ENCODE measurements at regions not wholly inside any gene's neighbourhood (a gene's known extent, or its start where the extent isn't known, plus 50 kb on each side); places are given as distances from the start of the nearest gene placed in this dataset.

GRCh38 chr11:16421826-16422225 is 65.5 kb upstream of the SOX6 start:
- Histone ChIP-seq H3K23ac (ENCODE audit: insufficient read length, low read depth, low read length) (no peak overlapping the region), H2AFZ (ENCODE audit: low read length) (no peak overlapping the region)
- no peak for TF ChIP-seq CTCF (conservative IDR thresholded peaks at IDR 0.05)

More at GRCh38 chr11:16421826-16422225, 65.5 kb upstream of the SOX6 start:
- Histone ChIP-seq H2BK5ac (ENCODE audit: insufficient read length, low read length) (no peak overlapping the region), H3K4me1 (ENCODE audit: insufficient read depth, low read length) (no peaks in the 10 kb centered on the region), H2BK120ac (ENCODE audit: low read depth, low read length, poor library complexity, severe bottlenecking) (no peak overlapping the region), H3K9ac (ENCODE audit: extremely low read depth, insufficient read length, low read length) (no peak overlapping the region), H3K27me3 (ENCODE audit: insufficient read depth, low read length) (no peaks in the 10 kb centered on the region), H3K4ac (ENCODE audit: low read depth, low read length) (no peak overlapping the region), H3T11ph (ENCODE audit: low read length) (no peak overlapping the region), H2AK5ac (ENCODE audit: insufficient read length, low read length) (no peak overlapping the region), H3K9me3 (ENCODE audit: control insufficient read depth, low read depth, low read length) (no peaks in the 10 kb centered on the region), H3K27ac (ENCODE audit: insufficient read length, low read depth, low read length) (no peak overlapping the region), H4K8ac (replicated peaks; ENCODE audit: insufficient read length, low read depth, low read length) (no peak overlapping the region), H3K14ac (ENCODE audit: insufficient read depth, low read length) (no peak overlapping the region), H2BK15ac (ENCODE audit: low read depth, low read length) (no peak overlapping the region), H4K5ac (ENCODE audit: insufficient read length, low read depth, low read length) (no peak overlapping the region), H4K20me1 (ENCODE audit: control insufficient read depth, insufficient read depth, insufficient read length) (no peaks in the 10 kb centered on the region), H3K79me2 (ENCODE audit: insufficient read depth, low read length) (no peaks in the 10 kb centered on the region), H3K23me2 (ENCODE audit: insufficient read length, low read depth, low read length, poor library complexity, severe bottlenecking) (no peaks in the 10 kb centered on the region), H3K4me2 (ENCODE audit: insufficient read depth, insufficient read length, low read length) (no peak overlapping the region), H2BK12ac (ENCODE audit: insufficient read length, low read depth, low read length) (no peak overlapping the region), H3K18ac (ENCODE audit: insufficient read length, low read depth, low read length) (no peak overlapping the region), H2BK20ac (ENCODE audit: low read depth, low read length, poor library complexity, severe bottlenecking) (no peak overlapping the region), H3K56ac (ENCODE audit: insufficient read length, low read depth, low read length) (no peak overlapping the region), H3K79me1 (ENCODE audit: insufficient read depth, low read depth, low read length, poor library complexity, severe bottlenecking) (no peaks in the 10 kb centered on the region), H4K91ac (ENCODE audit: insufficient read length, low read depth, low read length) (no peak overlapping the region)
- Mint-ChIP-seq H3K27ac (no peak overlapping the region), H3K9me3 (peaks cover 4 to 6% of the 10 kb centered on the region in 2 experiments; a peak in 4 of 5 replicates), H3K4me1 (no peaks in the 10 kb centered on the region), H3K4me3 (no peak overlapping the region), H3K27me3 (ENCODE audit: low read depth) (peaks cover 75% of the 10 kb centered on the region), H3K36me3 (ENCODE audit: insufficient read depth in 1 of 3, low read depth in 3 of 3) (peaks cover 0 to 3% (median 2%) of the 10 kb centered on the region in 3 experiments; a peak in 2 of 7 replicates)
- WGBS (ENCODE audit: extremely low coverage, insufficient read length, low lambda C conversion rate), result no CpG with 5 or more reads among the region's 2 CpGs
- DNase-seq, result no peak

Measured in H9 (cell line).